ENCODE measurements at regions not wholly inside any gene's neighbourhood (a gene's known extent, or its start where the extent isn't known, plus 50 kb on each side); places are given as distances from the start of the nearest gene placed in this dataset.

GRCh38 chr5:14032918-14033317, 88.4 kb upstream of the DNAH5 start:
- Histone ChIP-seq H3K27me3 (ENCODE audit: low read depth, low read length) (no peaks in the 10 kb centered on the region), H3K27ac (ENCODE audit: low read length) (no peak overlapping the region), H3K4me2 (ENCODE audit: low read length) (no peak overlapping the region), H3K9ac (ENCODE audit: low read length) (no peak overlapping the region), H3K9me3 (ENCODE audit: insufficient read depth, low read length) (no peaks in the 10 kb centered on the region), H3K79me2 (ENCODE audit: low read length) (no peaks in the 10 kb centered on the region), H3K4me3 (ENCODE audit: low read length) (no peak overlapping the region), H4K20me1 (ENCODE audit: insufficient read depth, low read length) (no peaks in the 10 kb centered on the region), H3K4me1 (ENCODE audit: low read length) (no peaks in the 10 kb centered on the region), H3K36me3 (replicated peaks; ENCODE audit: low read depth, low read length) (no peaks in the 10 kb centered on the region), H2AFZ (ENCODE audit: low read depth, low read length) (no peak overlapping the region)
- no peak for TF ChIP-seq CTCF (IDR thresholded peaks at IDR 0.05; ENCODE audit: low read depth, low read length)
- TF ChIP-seq EZH2phosphoT487 (IDR thresholded peaks at IDR 0.05; ENCODE audit: low read depth), result no peak

GRCh38 chr5:14028938-14029584, 84.6 kb upstream of the DNAH5 start:
- peak overlapping the region; percentile 22; the same call in 1 of the 2 replicates for H3K4me2 ChIP-seq (ENCODE audit: low read length)
- no peak overlapping the region for H3K27ac ChIP-seq (ENCODE audit: low read length)
- H4K20me1 ChIP-seq (ENCODE audit: insufficient read depth, low read length), result no peaks in the 10 kb centered on the region
- H3K9me3 ChIP-seq (ENCODE audit: insufficient read depth, low read length), result no peaks in the 10 kb centered on the region
- TF ChIP-seq EZH2phosphoT487 (IDR thresholded peaks at IDR 0.05; ENCODE audit: low read depth) (no peak), CTCF (IDR thresholded peaks at IDR 0.05; ENCODE audit: low read depth, low read length) (no peak)
- H2AFZ ChIP-seq (ENCODE audit: low read depth, low read length), result no peak overlapping the region
- no peaks in the 10 kb centered on the region for H3K4me1 ChIP-seq (ENCODE audit: low read length)
- H3K36me3 ChIP-seq (replicated peaks; ENCODE audit: low read depth, low read length), result no peaks in the 10 kb centered on the region
- no peaks in the 10 kb centered on the region for H3K79me2 ChIP-seq (ENCODE audit: low read length)
- no peaks in the 10 kb centered on the region for H3K27me3 ChIP-seq (ENCODE audit: low read depth, low read length)
- no peak overlapping the region for H3K9ac ChIP-seq (ENCODE audit: low read length)
- H3K4me3 ChIP-seq (ENCODE audit: low read length), result no peak overlapping the region

GRCh38 chr5:14028188-14028587, 83.7 kb upstream of the DNAH5 start:
- Histone ChIP-seq H3K9me3 (ENCODE audit: insufficient read depth, low read length) (no peaks in the 10 kb centered on the region), H3K36me3 (replicated peaks; ENCODE audit: low read depth, low read length) (no peaks in the 10 kb centered on the region), H3K79me2 (ENCODE audit: low read length) (no peaks in the 10 kb centered on the region), H3K9ac (ENCODE audit: low read length) (no peak overlapping the region), H3K4me3 (ENCODE audit: low read length) (no peak overlapping the region), H3K27me3 (ENCODE audit: low read depth, low read length) (no peaks in the 10 kb centered on the region), H3K4me1 (ENCODE audit: low read length) (no peaks in the 10 kb centered on the region), H4K20me1 (ENCODE audit: insufficient read depth, low read length) (no peaks in the 10 kb centered on the region), H3K4me2 (ENCODE audit: low read length) (no peak overlapping the region), H3K27ac (ENCODE audit: low read length) (no peak overlapping the region), H2AFZ (ENCODE audit: low read depth, low read length) (no peak overlapping the region)
- TF ChIP-seq EZH2phosphoT487 (IDR thresholded peaks at IDR 0.05; ENCODE audit: low read depth) (no peak), CTCF (IDR thresholded peaks at IDR 0.05; ENCODE audit: low read depth, low read length) (no peak)

- H2AFZ ChIP-seq (ENCODE audit: low read depth, low read length), result no peak overlapping the region
- H3K9me3 ChIP-seq (ENCODE audit: insufficient read depth, low read length), result no peaks in the 10 kb centered on the region
- no peaks in the 10 kb centered on the region for H4K20me1 ChIP-seq (ENCODE audit: insufficient read depth, low read length)
- H3K4me2 ChIP-seq (ENCODE audit: low read length), result no peak overlapping the region
- no peak overlapping the region for H3K4me3 ChIP-seq (ENCODE audit: low read length)
- no peak overlapping the region for H3K27ac ChIP-seq (ENCODE audit: low read length)
- H3K27me3 ChIP-seq (ENCODE audit: low read depth, low read length), result no peaks in the 10 kb centered on the region
- no peak for TF ChIP-seq CTCF (IDR thresholded peaks at IDR 0.05; ENCODE audit: low read depth, low read length)
- no peak for TF ChIP-seq EZH2phosphoT487 (IDR thresholded peaks at IDR 0.05; ENCODE audit: low read depth)
- H3K36me3 ChIP-seq (replicated peaks; ENCODE audit: low read depth, low read length), result no peaks in the 10 kb centered on the region
- no peaks in the 10 kb centered on the region for H3K79me2 ChIP-seq (ENCODE audit: low read length)
- H3K4me1 ChIP-seq (ENCODE audit: low read length), result no peaks in the 10 kb centered on the region
- H3K9ac ChIP-seq (ENCODE audit: low read length), result no peak overlapping the region
Observed at GRCh38 chr5:14025569-14026286, 81.2 kb upstream of the DNAH5 start.
